Stimulated activated CD8-positive, alpha-beta memory T cell treated with anti-CD3 and anti-CD28 coated beads, Interleukin-15, amount 100 ng/mL, for 24 hours (primary cell): ENCODE measurements at regions not wholly inside any gene's neighbourhood (a gene's known extent, or its start where the extent isn't known, plus 50 kb on each side); places are given as distances from the start of the nearest gene placed in this dataset.

Experiments used
- DNase-seq: peaks from one replicate; pipeline ENCODE4 v3.0.0-alpha.2; 2020; ENCODE audit warnings: low read depth

- no peak for DNase-seq
Observed at GRCh38 chr1:30032302-30032701, 691.1 kb downstream of the MATN1 start.

GRCh38 chr1:30029677-30030076 lies 693.7 kb downstream of the MATN1 start:
- no peak for DNase-seq

GRCh38 chr1:30028939-30029338 lies 694.4 kb downstream of the MATN1 start:
- no peak for DNase-seq

DNA sequence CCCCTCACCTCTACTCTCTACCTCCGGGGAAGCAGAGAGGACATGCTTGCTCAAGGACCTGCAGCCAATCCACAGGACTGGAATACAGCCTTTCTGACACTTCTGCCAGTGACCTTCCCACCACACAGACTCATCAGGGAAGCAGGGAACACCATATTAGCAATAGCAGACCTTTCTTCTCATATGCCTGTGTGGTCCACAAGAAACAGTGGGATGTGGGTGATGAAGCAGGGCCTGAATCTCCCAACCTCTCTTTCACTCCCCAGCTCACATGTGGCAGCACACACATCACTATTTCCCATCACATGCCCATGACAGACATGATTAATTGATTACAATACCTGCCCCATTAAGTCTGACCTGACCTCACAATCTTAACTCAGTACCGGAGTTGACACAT lies 695.1 kb downstream of the MATN1 start:
- no peak for DNase-seq

GRCh38 chr1:30027247-30027646 lies 696.1 kb downstream of the MATN1 start:
- DNase-seq: no peak

- DNase-seq: no peak
Observed at GRCh38 chr1:30024411-30025195, 698.8 kb downstream of the MATN1 start.

DNA sequence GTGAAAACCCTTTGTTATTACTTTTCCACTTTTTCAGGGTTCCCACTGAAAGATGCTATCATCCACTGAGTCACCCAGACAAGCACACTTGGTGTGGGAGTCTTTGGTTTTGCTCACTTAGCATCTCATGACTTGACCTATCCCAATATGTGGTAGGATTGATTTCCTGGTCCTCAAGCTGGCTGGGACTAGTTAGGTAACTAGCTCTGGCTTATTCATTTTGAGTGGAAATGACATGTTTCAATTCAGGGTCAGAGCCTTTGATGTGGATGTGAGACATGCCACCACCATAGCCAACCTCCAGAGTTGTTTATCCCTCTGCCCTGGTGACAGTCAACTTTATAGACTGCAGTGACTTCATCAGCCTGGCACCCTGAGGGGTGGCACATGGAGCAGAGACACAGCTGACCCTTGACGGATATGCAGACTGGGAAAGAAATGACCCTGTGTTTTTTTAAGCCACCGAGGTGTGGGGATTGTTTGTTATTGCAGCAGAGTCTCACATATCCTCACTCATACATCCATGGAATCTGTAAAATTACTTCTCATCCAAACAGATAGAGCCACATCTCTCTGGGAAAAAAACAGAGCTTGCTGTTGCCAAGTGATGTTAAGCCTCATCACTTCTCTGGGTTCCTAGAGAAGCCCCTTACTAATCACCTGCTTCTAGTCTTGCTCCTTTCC lies 699.9 kb downstream of the MATN1 start:
- DNase-seq: no peak

GRCh38 chr1:30014031-30014430 lies 709.4 kb downstream of the MATN1 start:
- no peak for DNase-seq

DNA sequence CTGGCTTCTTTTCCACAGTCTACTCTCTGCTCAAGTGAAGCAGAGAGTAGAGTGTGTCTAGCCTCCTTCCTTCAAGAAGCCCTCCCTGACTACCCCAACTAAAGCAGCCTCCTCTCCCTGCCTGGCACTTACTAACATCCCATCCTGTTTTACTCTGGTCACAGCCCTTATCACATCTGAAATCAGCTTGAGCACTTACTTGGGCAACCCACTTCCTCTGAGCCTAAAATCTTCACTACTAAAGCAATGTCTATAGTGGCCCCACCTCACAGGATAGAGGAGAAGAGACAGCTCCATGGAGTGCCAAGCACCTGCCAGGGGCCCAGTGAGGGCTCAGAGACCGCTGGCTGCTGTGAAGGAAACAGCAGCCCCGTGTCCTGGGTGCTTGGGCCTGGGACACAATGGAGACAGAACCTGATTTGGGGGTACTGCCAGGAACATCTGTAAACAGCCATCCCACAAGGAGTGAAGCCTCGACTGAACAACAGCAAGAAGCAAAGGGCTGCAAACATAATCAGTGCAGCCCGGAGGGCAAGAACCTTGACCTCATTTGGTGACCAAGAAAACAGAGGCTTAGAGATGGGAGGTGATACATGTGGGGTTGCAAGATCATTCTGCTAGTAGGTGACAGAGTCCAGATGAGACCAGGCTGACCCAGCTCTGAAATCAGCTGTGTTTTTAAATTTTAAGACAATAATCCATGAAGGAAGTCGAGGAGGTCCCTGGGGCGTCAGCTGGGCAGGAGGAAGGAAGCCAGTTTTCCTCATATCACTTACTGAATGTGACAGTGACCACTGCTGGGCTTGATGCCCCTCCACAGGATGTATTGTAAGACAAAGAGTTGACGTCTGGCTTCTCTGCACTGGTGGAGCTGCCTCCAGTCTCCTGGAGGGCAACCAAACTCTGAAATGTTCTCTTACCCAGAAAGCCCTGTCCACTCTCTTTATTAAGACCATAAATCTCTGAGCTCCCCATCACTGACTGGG lies 710.6 kb downstream of the MATN1 start:
- no peak for DNase-seq

GRCh38 chr1:30011970-30012369 lies 711.4 kb downstream of the MATN1 start:
- no peak for DNase-seq

- DNase-seq: no peak
Observed at GRCh38 chr1:30010506-30011106, 712.8 kb downstream of the MATN1 start.

GRCh38 chr1:30009720-30010119 lies 713.7 kb downstream of the MATN1 start:
- no peak for DNase-seq

- no peak for DNase-seq
Observed at GRCh38 chr1:30008998-30009657, 714.3 kb downstream of the MATN1 start.

GRCh38 chr1:30008372-30008997 lies 714.9 kb downstream of the MATN1 start:
- DNase-seq: no peak

- DNase-seq: no peak
Observed at GRCh38 chr1:30005972-30006619, 717.3 kb downstream of the MATN1 start.

GRCh38 chr1:30001732-30002039 lies 721.7 kb downstream of the MATN1 start:
- no peak for DNase-seq

GRCh38 chr1:30001011-30001731 lies 722.2 kb downstream of the MATN1 start:
- no peak for DNase-seq

DNA sequence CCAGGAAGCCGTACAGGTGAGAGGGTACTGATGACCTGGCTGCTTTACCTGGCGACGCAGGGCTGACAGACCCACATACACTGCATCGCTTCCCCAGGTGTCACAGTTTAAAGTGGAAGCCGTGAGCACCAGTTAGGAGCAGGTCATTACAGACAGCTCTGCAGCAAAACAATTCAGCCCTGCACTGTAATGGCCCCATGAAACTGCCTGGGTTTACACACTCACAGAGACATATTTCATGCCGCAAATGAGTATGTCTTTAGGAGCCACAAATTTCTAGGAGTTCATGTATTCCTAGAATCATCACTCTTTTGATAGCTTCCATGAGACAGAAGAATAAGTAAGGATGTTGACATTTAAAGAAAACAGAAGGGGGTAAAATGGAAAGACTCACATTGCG lies 723.1 kb downstream of the MATN1 start:
- no peak for DNase-seq

DNA sequence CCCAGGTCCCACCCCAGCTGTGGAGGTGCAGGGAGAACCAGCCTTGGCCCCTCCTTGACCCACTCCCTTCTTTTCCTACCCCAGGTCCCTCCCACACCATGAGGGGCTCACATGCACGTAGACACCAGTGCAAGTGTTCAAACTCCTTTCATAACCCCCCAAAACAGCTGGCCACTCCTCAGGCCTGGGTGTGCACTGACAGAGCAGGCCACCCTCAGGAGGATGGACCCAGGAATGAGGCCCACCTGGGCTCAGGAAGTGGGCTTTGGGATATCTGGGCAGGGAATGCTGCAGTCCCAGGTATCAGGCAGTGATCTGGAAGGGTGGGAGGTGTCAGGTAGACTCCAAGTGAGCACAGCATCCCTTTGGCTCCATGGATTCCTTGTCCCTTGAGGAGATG lies 723.8 kb downstream of the MATN1 start:
- no peak for DNase-seq

- no peak for DNase-seq
Observed at GRCh38 chr1:29998686-29999085, 724.7 kb downstream of the MATN1 start.
